DMS153 (cell line): ENCODE measurements at regions not wholly inside any gene's neighbourhood (a gene's known extent, or its start where the extent isn't known, plus 50 kb on each side); places are given as distances from the start of the nearest gene placed in this dataset.

Source experiments
- DNase-seq: peaks from one replicate; lab custom pipeline; 2025; lab: John Stamatoyannopoulos, UW

DNA sequence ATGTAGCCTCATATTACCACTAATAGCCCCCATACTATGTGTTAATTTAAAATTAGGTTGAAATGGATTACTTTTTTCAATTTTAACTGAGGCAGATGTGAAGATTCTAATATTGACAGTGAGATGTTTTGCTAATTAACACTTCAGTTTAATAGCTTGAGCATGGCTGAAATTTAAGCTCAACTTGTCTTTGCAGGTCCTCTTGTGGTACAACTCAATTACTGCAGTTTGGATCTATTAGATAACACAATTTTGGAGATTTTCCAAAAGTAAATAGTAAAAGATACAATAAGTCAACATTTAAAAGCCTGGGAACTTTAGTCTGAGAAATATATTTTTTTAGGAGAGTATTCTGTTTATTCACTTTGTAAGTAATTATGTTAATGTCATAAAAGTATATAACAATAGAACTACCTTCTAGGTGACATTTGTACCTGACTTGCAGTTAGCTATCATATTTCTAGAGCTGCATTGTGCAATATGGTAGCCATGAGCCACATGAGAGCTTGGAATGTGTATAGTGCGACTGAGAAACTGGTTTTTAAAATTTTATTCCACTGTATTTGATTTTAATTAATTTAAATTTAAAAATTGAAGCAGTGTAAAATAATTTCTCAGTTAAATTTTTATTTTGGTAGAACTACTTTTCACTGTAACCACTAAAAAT is 73.1 kb upstream of the FMR1 start:
- DNase-seq = no peak

DNA sequence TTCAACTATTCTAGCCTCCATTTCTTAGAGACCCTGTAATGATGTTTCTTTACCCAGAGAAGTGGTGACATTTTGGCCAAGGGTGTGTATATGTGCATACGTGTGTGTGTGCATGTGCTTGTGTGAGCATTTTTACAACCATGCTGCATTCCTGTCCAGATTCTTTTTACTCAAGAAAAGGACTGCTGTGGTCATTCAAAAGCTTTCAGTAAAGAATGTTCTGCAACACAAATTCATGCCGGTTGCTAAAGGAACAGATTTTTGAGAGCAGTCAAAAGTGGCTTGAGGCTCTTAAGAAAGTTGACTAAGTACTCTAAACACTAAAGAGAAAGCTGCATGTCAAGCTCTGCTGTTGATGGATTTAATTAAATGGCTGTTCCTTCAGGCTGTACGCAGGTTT is 65.0 kb upstream of the FMR1 start:
- no peak for DNase-seq

DNA sequence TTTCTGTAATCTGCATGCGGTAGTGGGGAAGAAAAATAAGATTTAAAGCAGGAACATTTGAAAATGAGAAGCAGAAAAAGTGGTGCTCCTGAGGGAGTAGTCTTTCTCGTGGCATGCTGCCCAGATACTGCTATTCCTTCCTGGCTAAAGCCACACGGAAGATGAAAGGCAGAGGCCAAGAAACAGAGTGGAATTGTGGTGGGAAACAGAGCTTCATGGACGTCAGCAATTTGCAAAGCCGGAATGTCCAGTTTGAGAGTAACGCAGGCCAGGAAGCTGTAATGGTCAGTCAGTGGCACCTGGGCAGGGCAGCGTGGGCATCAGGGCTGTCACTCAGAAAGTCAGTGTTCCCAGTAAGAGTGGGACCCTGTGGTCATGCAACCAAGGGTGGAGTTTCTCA is 63.7 kb upstream of the FMR1 start:
- DNase-seq = no peak

DNA sequence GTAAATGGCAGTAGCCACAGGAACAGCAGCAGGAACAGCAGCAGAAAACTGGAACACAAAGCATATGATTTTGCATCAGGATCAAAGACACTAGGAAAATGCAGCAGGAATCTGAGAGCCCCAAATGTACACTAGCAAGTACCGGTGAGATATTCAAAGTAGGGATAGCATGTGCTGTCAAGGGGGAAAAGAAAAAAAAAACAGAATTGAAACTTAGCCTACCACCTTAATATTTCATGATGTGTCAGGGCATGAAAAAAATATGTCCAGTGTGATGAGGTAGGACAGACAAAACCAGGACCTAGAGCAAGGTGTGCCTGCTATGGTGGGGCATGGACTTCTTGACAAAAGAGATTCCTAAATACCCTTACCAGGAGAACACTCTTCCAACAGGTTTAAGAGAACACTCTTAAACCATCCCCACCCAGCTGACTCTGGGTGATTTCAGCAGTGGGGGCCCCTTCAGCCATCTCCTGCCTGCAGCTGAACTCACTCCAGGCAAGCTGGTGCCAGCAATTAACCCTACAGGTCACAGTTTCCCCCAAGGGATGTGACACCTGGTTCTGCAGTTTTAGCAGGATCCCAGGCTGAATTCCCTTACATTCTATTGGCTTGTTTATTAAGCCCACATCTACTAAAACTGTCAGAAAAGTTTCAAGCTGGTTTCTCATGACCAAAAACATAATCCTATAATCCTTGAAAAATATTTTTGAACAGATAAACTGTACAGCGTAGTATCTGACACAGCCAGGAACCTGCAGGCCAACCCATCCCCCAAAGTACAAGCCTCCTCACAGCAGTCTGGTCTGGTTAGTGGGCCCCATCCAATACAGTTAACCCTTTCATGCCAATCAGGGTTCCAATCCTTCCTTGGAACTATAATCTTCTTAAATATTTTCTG is 62.9 kb upstream of the FMR1 start:
- DNase-seq = no peak

DNA sequence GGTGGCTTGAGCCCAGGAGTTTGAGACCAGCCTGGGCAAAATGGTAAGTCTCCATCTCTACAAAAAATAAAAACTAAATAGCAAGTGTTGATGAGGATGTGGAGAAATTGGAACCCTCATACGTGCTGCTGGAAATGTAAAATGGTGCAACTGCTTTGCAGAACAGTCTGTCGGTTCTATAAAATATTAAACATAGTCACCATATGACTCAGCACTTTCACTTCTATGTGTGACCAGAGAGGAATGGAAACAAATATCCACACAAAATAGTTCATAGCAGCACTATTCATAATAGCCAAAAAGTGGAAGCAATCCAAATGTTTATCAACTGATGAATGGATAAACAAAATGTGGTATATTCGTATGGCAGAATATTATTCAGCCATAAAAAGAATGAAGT is 60.8 kb upstream of the FMR1 start:
- no peak for DNase-seq

DNA sequence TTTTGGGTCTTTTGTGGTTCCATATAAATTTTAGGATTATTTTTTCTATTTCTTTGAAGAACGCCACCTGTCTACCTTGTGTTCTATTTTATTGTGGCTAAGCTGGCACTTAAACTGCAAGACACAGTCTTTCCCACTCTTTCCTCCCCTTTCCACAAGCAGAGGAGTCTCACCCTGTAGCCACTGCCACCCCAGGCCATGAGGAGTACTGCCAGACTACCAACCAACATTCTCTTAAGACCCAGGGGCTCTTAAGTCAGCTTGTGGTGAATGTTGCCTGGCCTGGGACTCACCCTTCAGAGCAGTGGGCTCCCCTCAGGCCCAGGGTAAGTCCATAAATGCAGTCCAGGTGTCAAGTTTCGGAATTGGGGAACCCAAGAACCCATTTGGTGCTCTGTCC is 58.0 kb upstream of the FMR1 start:
- DNase-seq = no peak

DNA sequence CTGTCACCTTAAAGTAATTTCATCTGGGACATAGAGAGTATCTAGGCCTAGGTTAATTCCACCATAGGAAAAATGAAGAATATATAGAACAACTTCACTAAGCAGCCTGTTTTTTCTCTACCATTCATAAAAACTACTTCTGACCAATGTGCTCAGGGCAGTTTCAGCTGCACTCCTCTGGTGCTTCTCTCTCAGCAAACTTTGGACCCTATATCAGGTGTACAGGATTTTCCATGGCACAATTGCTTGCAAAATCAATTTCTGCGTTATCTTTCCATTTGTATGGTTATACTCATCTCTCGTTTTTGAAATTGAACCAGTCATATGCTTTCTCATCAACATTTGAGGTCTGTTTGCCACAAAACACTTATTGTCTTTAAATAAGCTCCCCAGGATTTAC is 52.1 kb upstream of the FMR1 start:
- DNase-seq = no peak
